BE2C (cell line): ENCODE measurements at regions not wholly inside any gene's neighbourhood (a gene's known extent, or its start where the extent isn't known, plus 50 kb on each side); places are given as distances from the start of the nearest gene placed in this dataset.

Experiments used
- DNase-seq: peaks from one replicate; pipeline ENCODE4 v3.0.0-alpha.2; 2020
- H3K27me3 ChIP-seq: fragments of 250-450 bp; sonication (Bioruptor Pico); 2 replicates; pipeline ENCODE4 v1.5.1; 2020; ENCODE audit warnings: mild to moderate bottlenecking
- H3K36me3 ChIP-seq: fragments of 250-450 bp; sonication (Bioruptor Pico); 2 replicates; pipeline ENCODE4 v1.5.1; 2020; ENCODE audit warnings: mild to moderate bottlenecking
- H3K4me1 ChIP-seq: fragments of 250-450 bp; sonication (Bioruptor Pico); 2 replicates; pipeline ENCODE4 v1.5.1; 2020
- H3K4me3 ChIP-seq: 2 replicates; pipeline ENCODE4 v1.5.1; 2011; ENCODE audit warnings: low read depth, low read length
- H3K9me3 ChIP-seq: fragments of 250-450 bp; sonication (Bioruptor Pico); 2 replicates; pipeline ENCODE4 v1.5.1; 2020
- TF ChIP-seq, protein P1 (sequence below): IDR thresholded peaks from 2 replicates; pipeline ENCODE4 v1.5.1; 2012; ENCODE audit warnings: mild to moderate bottlenecking, low read depth, low read length

GRCh38 chr13:21938636-21939035 is 267.8 kb downstream of the FGF9 start:
- Histone ChIP-seq H3K4me3 (no peak overlapping the region), H3K4me1 (no peaks in the 10 kb centered on the region), H3K9me3 (no peaks in the 10 kb centered on the region), H3K36me3 (no peaks in the 10 kb centered on the region), H3K27me3 (no peaks in the 10 kb centered on the region)
- DNase-seq: no peak
- TF ChIP-seq, protein P1, sequence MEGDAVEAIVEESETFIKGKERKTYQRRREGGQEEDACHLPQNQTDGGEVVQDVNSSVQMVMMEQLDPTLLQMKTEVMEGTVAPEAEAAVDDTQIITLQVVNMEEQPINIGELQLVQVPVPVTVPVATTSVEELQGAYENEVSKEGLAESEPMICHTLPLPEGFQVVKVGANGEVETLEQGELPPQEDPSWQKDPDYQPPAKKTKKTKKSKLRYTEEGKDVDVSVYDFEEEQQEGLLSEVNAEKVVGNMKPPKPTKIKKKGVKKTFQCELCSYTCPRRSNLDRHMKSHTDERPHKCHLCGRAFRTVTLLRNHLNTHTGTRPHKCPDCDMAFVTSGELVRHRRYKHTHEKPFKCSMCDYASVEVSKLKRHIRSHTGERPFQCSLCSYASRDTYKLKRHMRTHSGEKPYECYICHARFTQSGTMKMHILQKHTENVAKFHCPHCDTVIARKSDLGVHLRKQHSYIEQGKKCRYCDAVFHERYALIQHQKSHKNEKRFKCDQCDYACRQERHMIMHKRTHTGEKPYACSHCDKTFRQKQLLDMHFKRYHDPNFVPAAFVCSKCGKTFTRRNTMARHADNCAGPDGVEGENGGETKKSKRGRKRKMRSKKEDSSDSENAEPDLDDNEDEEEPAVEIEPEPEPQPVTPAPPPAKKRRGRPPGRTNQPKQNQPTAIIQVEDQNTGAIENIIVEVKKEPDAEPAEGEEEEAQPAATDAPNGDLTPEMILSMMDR: no peak

DNA sequence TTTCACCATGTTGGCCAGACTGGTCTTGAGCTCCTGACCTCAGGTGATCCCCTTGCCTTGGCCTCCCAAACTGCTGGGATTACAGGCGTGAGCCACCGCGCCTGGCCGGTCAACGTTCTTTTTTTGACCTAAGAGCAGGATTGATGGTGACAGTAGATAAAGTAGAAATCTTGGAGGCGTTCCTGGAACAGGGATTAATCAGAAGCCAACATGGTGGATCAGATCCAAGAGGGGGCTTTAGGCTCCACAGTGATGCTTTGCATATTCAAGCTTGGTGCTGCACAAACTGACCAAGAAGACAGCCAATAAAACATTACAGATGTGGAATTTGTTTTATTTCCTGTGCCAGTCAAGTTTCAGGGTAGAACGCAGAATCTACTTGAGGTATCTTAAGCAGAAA is 271.2 kb downstream of the FGF9 start:
- H3K4me3 ChIP-seq: no peak overlapping the region
- TF ChIP-seq, protein P1: no peak
- no peaks in the 10 kb centered on the region for H3K9me3 ChIP-seq
- DNase-seq: no peak
- H3K36me3 ChIP-seq: no peaks in the 10 kb centered on the region
- no peaks in the 10 kb centered on the region for H3K4me1 ChIP-seq
- H3K27me3 ChIP-seq: no peaks in the 10 kb centered on the region

DNA sequence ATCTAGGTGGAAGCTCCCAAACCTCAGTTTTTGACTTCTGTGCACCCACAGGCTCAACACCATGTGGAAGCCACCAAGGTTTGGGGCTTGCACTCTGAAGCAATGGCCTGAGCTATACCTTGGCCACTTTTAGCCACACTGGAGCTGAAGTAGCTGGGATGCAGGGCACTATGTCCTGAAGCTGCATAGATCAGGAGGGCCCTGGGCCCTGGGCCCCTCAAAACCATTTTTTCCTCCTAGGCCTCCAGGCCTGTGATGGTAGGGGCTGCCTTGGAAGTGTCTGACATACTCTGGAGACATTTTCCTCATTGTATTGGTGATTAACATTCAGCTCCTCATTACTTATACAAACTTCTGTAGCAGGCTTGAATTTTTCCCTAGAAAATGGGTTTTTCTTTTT is 273.7 kb downstream of the FGF9 start:
- no peaks in the 10 kb centered on the region for H3K4me1 ChIP-seq
- no peaks in the 10 kb centered on the region for H3K9me3 ChIP-seq
- DNase-seq: no peak
- TF ChIP-seq, protein P1: no peak
- no peaks in the 10 kb centered on the region for H3K27me3 ChIP-seq
- no peak overlapping the region for H3K4me3 ChIP-seq
- H3K36me3 ChIP-seq: no peaks in the 10 kb centered on the region

- Histone ChIP-seq H3K4me3 (no peak overlapping the region), H3K9me3 (no peaks in the 10 kb centered on the region), H3K4me1 (no peaks in the 10 kb centered on the region), H3K27me3 (no peaks in the 10 kb centered on the region), H3K36me3 (no peaks in the 10 kb centered on the region)
- no peak for DNase-seq
- TF ChIP-seq, protein P1: no peak
Observed at GRCh38 chr13:21945195-21945594, 274.3 kb downstream of the FGF9 start.

- Histone ChIP-seq H3K4me3 (no peak overlapping the region), H3K4me1 (no peaks in the 10 kb centered on the region), H3K36me3 (no peaks in the 10 kb centered on the region), H3K9me3 (no peaks in the 10 kb centered on the region), H3K27me3 (no peaks in the 10 kb centered on the region)
- DNase-seq: no peak
- TF ChIP-seq, protein P1: no peak
Observed at GRCh38 chr13:21946964-21947363, 276.1 kb downstream of the FGF9 start.

GRCh38 chr13:21948769-21949474 is 278.0 kb downstream of the FGF9 start:
- H3K36me3 ChIP-seq: no peaks in the 10 kb centered on the region
- TF ChIP-seq, protein P1: no peak
- H3K27me3 ChIP-seq: no peaks in the 10 kb centered on the region
- H3K9me3 ChIP-seq: no peaks in the 10 kb centered on the region
- H3K4me1 ChIP-seq: no peaks in the 10 kb centered on the region
- DNase-seq: no peak
- no peak overlapping the region for H3K4me3 ChIP-seq
